Fibroblast of skin of right quadriceps (primary cell): ENCODE measurements at regions not wholly inside any gene's neighbourhood (a gene's known extent, or its start where the extent isn't known, plus 50 kb on each side); places are given as distances from the start of the nearest gene placed in this dataset.
A peak's percentile ranks its signal among the peaks of the same experiment; 100 is the strongest.
"Not testable (repeated sequence)": the region's sequence is repeated elsewhere in the genome, so short reads cannot be mapped to it uniquely, and the experiment has no call there.

Experiments
- DNase-seq: peaks from one replicate; pipeline ENCODE4 v3.0.0-alpha.2; 2013

DNA sequence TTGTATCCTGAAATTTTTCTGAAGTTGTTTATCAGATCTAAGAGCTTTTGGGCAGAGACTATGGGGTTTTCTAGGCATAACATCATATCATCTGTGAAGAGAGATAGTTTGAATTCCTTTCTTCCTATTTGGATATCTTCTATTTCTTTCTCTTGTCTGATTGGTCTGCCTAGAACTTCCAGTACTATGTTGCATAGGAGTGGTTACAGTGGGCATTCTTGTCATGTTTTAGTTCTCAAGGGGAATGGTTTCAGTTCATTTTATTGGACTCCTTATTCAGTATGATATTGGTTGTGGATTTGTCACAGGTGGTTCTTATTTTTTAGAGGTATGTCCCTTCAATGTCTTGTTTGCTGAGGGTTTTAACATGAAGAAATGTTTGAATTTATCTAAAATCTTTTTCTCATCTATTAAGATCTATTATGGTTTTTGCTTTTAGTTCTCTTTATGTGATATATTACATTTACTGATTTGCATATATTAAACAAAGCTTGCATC, 286.6 kb upstream of the C1QTNF3 start:
- DNase-seq: peak; percentile 39

DNA sequence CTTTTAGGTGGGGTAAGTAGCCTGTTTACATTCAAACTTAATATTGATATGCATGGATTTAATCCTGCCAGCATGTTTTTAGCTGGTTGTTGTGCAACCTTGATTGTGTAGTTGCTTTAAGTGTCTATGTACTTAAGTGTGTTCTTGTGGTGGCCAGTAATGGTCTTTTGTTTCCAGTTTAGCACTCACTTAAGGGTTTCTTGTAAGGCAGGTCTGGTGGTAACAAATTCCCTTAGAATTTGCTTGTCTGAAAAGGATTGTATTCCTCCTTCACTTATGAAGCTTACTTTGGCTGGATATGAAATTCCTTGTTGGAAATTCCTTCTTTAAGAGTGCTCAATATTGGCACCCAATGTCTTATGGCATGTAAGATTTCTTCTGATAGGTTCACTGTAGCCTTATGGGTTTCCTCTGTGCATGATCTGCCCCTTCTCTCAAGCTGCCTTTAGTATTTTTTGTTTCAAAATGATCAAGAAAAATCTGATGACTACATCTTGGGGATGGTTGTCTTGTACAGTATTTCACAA, 289.0 kb upstream of the C1QTNF3 start:
- not testable (repeated sequence) for DNase-seq

DNA sequence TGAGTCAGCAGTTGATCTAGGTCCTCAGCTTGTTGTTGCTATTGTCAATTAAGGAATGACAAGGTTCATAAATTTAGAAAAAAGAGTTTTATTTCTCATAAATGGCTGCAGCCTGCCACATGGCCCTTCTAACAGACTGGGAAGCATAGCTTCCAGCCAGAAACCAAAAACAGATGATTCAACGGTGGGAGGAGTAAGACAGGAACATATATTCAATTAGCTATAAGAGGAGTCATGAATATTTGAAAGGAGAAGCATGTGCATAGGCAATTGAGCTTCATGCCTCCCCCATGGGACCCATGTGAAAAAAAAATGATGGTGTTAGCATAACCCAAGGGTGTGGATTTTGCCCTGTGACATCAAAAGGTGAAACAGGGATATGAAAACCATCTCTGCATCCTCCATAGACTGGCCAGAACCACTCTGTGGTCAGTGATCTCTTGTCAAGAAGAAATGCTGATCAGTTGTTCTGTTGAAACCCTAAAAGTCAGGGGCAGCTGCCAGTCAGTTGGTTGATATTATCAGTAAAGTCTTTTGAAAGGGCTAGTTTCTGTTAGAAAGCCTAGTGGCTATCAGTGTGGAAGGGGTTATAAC, 296.5 kb upstream of the C1QTNF3 start:
- DNase-seq: peak; percentile 1

DNA sequence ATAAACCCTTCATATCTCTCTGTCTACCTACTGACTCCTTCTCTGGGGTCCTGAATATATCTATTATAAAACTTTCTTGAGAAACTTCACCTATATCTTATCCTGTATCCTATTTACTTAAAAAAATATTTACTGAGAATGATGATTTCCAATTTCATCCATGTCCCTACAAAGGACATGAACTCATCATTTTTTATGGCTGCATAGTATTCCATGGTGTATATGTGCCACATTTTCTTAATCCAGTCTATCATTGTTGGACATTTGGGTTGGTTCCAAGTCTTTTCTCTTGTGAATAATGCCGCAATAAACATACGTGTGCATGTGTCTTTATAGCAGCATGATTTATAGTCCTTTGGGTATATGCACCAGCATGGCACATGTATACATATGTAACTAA, 301.7 kb upstream of the RAI14 start:
- DNase-seq: not testable (repeated sequence)

DNA sequence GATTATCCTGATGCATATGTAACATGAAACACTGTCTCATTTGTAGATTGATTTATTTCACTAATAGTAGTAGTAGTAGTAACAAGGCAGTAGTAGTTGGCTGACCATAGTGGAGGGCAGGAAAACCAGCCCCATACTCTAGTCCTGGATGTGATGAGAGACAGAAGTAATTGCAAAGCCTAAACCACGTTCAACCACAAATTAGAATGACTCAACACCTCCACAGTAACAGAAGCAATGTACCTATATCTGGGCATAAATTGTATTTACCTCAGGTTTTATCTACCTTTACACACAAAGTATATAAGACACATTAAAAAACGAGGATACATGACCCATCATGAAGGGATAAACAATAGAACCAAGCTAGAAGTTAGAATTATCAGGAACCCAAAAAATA, 284.7 kb upstream of the RAI14 start:
- not testable (repeated sequence) for DNase-seq

DNA sequence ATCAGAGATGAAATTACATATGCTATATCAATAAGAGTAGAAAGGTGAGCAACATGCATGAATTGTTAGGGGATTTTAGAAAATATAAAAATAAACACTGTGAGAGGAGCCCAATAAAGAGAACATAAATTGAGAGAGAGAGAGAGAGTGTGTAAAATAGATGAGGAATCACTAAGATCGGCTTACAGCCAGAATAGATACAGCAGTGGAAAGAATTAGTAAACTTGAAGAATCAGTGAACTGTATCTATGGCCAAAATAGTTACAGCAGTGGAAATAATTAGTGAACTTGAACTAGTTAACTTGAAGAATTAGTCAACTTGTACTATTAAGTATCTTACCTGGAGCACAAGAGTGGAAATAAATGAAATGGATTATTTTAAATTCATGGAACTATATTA, 284.3 kb upstream of the RAI14 start:
- not testable (repeated sequence) for DNase-seq

DNA sequence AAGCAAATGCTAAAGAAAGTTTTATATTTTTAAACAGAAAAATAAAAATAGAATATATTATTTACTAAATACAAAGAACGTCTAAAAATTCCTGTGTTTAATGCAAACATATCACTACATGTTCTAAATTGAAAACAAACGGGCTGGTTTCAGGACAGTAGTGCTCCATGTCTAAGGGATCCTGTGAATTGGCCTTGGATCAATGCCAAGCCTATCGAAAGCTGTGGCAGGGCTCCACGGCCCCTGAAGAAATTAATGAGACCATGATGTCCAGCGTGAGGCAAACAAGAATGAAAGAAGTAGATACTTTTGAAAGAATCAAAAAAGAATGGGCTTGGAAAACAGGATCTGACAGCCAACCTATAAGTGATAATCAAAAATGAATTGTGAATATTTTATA, 283.4 kb upstream of the RAI14 start:
- not testable (repeated sequence) for DNase-seq

DNA sequence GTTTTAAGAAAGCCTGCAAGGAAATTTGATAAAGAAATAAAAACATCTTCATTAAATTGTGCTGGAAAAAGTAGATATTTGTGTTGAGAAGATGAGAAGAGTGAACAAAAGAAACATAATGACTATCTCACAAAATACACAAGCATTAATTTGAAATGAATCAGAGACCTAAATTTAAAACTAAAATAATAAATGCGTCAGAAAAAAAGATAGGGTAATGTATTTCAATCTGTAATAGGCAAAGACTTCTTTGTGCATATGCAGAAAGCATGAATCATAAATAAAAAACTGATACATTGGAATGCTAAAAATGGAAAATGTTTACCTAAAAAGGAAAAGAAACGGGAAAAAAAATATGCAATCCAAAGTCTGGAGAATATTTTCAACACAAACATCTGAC, 278.5 kb upstream of the RAI14 start:
- DNase-seq: peak; percentile 44

DNA sequence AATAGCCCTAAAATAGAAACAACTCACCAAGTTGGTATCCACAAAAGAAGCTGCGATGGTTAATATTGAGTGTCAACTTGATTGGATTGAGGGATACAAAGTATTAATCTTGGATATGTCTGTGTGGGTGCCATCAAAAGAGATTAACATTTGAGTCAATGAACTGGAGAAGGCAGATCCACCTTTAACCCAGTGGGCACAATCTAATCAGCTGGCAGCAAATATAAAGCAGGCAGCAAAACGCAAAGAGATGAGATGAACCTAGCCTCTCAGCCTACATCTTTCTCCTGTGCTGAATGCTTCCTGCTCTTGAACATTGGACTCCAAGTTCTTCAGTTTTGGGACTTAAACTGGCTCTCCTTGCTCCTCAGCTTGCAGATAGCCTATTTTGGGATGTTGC, 277.6 kb upstream of the RAI14 start:
- not testable (repeated sequence) for DNase-seq

DNA sequence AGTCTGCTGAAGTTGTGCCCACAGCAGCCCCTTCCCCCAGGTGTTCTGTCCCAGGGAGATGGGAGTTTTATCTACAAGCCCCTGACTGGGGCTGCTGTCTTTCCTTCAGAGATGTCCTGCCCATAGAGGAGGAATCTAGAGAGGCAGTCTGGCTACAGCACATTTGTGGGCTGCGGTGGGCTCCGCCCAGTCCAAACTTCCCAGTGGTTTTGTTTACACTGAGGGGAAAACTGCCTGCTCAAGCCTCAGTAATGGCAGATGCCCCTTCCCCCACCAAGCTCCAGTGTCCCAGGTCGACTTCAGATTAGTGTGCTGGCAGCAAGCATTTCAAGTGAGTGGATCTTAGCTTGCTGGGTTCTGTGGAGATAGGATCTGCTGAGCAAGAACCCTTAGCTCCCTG, 267.4 kb upstream of the RAI14 start:
- not testable (repeated sequence) for DNase-seq

DNA sequence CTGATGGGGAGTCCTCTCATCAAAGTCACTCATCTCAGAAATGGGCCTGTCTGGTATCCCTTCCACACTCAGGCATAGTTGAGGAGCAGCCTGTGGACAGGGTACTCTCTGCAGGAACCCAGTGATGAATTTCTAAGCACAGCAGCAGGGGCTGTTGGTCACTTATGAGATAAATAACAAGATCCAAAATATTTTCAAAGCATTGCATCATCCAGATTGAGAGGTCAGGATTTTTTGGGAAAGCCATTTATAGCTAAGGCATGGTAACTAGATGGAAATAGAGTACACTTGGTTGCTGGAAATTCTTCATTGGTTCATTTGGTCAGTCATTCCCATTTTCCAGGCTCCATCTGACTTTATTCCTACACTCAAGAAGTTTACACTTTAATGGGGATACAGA, 246.8 kb upstream of the RAI14 start:
- DNase-seq: peak; percentile 10

DNA sequence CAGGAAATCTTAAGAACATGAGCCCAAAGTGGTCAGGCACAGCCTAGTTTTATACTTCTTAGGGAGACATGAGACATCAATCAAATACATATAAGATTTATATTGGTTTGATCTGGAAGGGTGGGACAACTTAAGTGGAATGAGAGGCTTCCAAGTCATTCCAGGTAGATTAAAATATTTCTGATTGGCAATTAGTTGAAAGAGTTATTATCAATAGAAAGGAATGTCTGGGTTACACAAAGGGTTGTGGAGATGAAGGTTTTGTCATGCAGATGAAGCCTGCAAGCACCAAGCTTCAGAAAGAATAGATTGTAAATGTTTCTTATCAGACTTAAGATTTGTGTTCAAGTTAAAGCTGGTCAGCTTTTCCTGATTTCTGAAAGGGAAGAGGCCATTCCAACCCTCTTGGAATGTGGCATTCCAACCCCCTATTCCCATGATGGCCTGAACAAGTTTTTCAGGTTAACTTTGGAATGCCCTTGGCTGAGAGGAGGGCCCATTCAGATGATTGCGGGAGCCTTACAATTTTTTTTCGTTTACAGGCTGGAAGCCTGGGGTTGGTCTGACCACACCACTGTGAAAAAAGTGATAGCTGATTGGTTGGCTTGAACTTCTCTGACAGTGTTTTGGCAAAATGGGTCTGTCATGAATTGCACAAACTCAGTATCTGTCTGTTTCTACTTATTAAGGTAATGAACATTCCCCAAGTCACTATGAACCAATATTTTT, 245.6 kb upstream of the RAI14 start:
- DNase-seq: peak; percentile 66

DNA sequence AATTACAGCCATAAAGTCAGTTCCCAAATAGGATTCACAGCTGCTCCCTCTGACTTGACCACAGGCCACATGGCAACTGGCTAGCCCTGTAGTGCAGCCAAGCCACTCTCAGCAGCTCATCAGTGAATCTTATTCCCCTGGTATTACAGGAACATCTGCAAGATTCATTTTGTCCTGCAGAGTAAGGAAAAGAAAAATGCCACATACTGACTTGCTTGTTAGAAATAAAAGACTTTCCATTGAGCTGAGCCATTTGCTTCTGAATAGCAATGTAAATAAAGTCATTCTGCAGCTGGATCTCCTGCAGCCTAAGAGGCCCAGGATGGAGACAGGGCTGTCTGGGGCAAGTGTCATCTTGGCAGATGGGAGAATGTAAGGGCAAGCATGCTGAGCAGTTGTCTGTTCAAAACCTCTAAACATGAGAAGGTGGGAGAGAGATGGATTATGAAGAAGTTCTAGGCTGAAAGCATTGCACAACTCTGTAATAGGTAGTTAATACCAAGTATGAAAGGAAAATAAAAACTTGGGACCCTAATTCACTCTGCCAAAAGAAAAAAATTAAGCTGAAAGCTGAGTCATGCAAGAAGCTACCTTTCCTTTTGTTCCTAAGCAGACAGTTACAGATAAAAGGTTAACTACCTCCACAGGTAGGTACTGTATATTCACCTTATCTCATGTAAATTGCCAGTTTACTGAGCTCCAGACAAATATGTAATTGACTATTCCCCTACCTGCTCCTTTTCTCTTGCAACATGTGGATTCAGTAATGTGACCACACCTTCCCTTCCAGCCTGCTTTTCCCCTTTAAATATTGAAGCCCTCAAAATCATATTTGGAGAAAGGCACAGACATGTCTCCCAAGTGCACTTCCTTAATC, 244.4 kb upstream of the RAI14 start:
- no peak for DNase-seq

DNA sequence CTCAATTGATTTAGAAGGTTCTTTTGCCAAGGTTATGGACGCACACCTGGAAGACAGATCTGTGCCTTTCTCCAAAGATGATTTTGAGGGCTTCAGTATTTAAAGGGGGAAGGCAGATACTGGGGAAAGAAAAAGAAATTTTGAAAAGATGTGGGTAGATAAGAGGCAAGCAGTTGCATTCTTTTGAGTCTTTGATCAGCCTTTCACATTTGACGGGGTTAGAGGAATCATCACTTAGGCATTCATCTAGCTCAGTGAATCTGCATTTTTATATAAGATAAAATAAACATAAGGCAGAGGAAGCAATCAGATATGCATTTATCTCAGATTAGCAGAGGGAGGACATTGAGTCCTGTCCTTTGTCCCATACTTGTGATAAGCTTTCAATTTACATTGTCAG, 243.4 kb upstream of the RAI14 start:
- peak; percentile 65 for DNase-seq

DNA sequence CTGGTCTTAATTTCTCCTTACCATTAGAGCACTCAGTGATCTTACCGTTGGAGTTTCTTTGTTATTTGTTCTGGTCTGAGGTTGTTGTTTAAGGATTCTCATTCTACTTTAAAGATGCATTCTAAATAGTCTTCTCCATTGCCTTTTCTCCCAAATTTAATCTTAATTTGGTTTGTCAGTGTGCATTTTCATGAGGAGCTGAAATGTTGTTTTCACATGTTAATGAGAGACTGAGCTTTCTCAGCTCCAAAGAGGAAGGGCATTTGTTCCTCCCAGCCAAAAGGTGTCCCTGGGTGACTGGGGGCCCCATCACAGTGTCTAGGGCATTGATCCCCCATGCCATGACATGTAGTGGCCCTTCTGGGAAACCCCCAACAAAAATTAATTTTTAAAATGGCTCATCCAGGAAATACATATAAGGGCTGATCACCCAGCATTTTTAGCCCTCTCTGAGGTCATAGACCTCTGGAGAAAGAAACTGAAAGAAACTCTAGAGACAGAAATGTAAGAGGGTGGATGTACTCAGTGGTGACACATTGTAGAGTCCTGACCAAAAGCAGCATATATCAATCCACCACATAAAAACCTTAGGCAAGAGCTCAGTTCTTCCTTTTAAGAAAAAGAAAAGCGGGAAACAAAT, 240.4 kb upstream of the RAI14 start:
- DNase-seq: peak; percentile 23

DNA sequence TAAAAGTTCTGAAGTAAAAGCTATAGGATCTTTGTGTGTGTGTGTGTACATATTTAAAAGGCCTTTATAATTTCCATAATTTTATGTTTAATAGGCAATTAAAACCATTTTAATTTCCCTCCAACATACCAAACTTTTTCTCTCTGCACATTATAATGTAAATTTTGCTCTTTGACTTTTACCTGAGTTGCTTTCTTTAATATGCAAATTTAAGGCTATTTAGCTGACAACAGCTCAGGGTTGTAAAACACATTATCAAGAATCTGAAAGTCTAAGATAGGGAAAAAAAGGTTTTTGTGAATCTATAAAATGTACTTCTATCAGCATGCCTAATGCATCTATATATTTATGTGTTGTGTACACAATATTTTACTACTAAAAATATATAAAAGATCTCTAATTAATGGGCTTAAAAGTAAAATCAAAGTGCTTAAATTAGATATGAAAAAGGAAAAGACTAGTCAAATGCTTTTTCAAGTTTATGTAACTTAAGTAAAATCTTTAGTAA, 239.6 kb upstream of the RAI14 start:
- no peak for DNase-seq

DNA sequence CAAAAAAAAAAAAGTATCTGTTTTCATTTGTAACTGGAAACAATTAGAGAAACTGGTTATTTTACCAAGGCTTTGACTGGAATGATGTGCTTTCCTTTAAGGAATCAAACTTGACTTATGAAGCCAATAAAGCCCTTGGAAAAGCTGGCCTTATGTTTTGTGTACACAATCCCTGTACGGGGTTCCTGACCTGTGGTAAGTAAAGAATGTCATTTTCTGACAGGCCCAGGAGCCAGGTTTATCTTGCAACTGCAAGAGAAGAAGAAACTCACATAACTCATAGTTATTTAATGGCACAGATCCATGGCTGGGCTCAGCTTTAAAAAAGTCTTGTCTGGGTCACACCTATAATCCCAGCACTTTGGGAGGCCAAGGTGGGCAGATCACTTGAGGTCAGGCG, 235.9 kb upstream of the RAI14 start:
- DNase-seq: not testable (repeated sequence)

DNA sequence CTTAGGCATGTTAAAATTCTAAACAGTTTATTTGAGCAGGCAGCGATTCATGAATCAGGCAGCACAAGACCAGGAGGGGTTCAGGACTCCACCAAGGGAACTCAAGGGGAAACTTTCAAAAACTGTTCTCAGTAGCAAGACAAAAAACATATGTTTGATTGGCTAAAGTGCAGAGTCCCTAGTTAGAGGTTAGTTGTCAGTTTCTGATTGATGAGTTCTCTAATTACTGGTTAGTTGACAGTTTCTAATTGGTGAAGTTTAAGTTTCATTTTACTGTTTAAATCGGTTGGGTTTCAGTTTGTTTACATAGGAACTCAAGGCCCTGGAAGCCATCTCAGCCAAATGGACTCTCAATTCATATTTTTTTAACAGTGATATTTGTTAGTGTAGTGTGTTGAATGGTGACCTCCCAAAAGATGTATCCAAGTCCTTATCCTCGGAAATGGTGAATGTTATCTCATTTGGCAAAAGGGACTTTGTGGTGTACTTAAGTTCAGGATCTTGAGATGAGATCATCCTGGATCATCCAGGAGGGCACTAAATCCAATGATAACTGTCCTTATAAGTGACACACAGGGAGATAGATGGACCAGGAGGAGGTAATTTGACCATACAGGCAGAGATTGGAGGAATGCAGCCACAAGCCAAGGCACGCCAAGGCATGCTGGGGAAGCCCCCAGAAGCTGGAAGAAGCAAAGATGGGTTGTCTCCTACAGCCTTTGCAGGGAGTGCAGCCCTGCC, 219.2 kb upstream of the RAI14 start:
- DNase-seq: no peak

DNA sequence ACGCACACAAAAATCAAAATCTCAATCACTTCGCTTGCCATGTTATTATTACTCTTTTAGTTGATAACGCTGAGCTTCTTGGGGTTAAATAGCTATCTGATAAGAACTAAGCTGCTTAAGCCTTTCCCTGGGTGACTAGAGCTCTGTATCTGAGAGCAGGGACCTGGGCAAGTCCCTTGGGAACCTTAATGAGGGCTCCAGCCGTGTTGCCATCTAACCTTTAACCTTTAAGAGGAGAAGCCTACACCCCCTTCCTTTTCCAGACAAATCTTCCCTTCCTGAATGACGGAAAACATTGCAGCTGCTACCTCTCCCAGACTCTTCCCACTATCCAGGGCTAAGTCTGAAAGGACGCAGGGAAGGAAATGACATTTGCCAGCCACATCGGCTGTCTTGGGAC, 216.5 kb upstream of the RAI14 start:
- DNase-seq: no peak

DNA sequence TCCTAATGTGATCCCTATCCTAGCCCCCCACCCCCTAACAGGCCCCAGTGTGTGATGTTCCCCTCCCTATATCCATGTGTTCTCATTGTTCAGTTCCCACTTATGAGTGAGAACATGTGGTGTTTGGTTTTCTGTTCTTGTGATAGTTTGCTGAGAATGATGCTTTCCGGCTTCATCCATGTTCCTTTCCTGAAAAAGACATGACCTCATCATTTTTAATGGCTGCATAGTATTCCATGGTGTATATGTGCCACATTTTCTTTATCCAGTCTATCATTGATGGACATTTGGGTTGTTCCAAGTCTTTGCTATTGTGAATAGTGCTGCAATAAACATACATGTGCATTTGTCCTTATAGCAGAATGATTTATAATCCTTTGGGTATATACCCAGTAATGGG, 214.4 kb upstream of the RAI14 start:
- DNase-seq: not testable (repeated sequence)

DNA sequence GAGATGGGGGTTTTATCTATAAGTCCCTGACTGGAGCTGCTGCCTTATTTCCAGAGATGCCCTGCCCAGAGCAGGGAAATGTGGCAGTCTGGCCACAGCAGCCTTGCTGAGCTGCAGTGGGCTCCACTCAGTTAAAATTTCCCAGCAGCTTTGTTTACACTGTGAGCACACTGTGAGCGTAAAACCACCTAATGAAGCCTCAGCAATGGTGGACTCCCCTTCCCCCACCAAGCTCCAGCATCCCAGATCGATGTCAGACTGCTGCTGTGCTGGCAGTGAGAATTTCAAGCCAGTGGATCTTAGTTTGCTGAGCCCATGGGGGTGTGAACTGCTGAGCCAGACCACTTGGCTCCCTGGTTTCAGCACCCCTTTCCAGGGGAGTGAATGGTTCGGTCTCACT, 208.7 kb upstream of the RAI14 start:
- no peak for DNase-seq

DNA sequence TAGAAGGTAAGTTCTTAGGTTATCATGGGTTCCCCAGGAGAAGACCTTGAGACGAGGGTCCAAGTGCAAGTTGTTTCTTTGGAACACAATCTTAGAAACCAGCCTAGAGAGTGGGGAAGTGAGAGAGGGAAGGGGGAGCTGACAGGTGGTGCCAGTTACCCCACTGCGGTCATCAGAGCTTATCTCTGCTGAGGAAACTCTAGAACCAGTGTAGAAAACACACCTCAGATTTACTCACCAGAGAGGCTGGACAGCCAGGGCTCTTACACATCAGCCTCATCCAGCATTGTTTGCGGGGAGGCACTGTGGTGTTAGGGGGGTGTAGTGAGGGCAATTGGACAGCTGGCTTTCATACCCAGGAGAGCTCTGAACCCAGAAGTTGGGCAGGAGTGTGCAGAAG, 206.5 kb upstream of the RAI14 start:
- no peak for DNase-seq
